SJCRH30 (cell line): ENCODE measurements at regions not wholly inside any gene's neighbourhood (a gene's known extent, or its start where the extent isn't known, plus 50 kb on each side); places are given as distances from the start of the nearest gene placed in this dataset.
A peak's percentile ranks its signal among the peaks of the same experiment; 100 is the strongest.
"Not testable (repeated sequence)": the region's sequence is repeated elsewhere in the genome, so short reads cannot be mapped to it uniquely, and the experiment has no call there.

Experiments used
- DNase-seq, 2 experiments: peaks; one replicate each; pipeline ENCODE4 v3.0.0-alpha.2; 2015 to 2020
- H3K27ac ChIP-seq: fragments of 250-450 bp; sonication (Bioruptor Pico); 2 replicates; pipeline ENCODE4 v1.5.1; 2020; ENCODE audit warnings: mild to moderate bottlenecking, moderate library complexity
- H3K27me3 ChIP-seq: fragments of 250-450 bp; sonication (Bioruptor Pico); 2 replicates; pipeline ENCODE4 v1.5.1; 2020; ENCODE audit warnings: mild to moderate bottlenecking, moderate library complexity
- H3K36me3 ChIP-seq: fragments of 250-450 bp; sonication (Bioruptor Pico); 2 replicates; pipeline ENCODE4 v1.5.1; 2020; ENCODE audit warnings: mild to moderate bottlenecking, moderate library complexity
- H3K4me1 ChIP-seq: fragments of 250-450 bp; sonication (Bioruptor Pico); 2 replicates; pipeline ENCODE4 v1.5.1; 2020; ENCODE audit warnings: mild to moderate bottlenecking, moderate library complexity
- H3K4me3 ChIP-seq: fragments of 250-450 bp; sonication (Bioruptor Pico); 2 replicates; pipeline ENCODE4 v1.5.1; 2020; ENCODE audit warnings: mild to moderate bottlenecking, moderate library complexity
- H3K9me3 ChIP-seq: fragments of 250-450 bp; sonication (Bioruptor Pico); replicated peaks from 2 replicates; pipeline ENCODE4 v1.5.1; 2020; ENCODE audit warnings: mild to moderate bottlenecking, moderate library complexity

- Histone ChIP-seq H3K27ac (no peak overlapping the region), H3K36me3 (no peaks in the 10 kb centered on the region), H3K9me3 (no peaks in the 10 kb centered on the region), H3K4me1 (peaks cover 8% of the 10 kb centered on the region), H3K4me3 (no peak overlapping the region), H3K27me3 (no peaks in the 10 kb centered on the region)
- no peak for DNase-seq
Observed at GRCh38 chrX:3550871-3551270, 162.6 kb downstream of the PRKX start.

GRCh38 chrX:3550160-3550751, 163.2 kb downstream of the PRKX start:
- DNase-seq, result peak in 1 of 2 experiments; percentile 9

GRCh38 chrX:3549411-3549911, 164.0 kb downstream of the PRKX start:
- no peaks in the 10 kb centered on the region for H3K36me3 ChIP-seq
- H3K4me3 ChIP-seq, result peak overlapping the region; percentile 16; the same call in 1 of the 2 replicates
- peaks cover 8% of the 10 kb centered on the region for H3K4me1 ChIP-seq
- no peaks in the 10 kb centered on the region for H3K9me3 ChIP-seq
- DNase-seq, result no peak
- no peak overlapping the region; the same call in 1 of the 2 replicates for H3K27ac ChIP-seq
- H3K27me3 ChIP-seq, result no peaks in the 10 kb centered on the region

More at GRCh38 chrX:3550160-3550751, 163.2 kb downstream of the PRKX start:
- Histone ChIP-seq H3K4me1 (peaks cover 8% of the 10 kb centered on the region), H3K9me3 (no peaks in the 10 kb centered on the region), H3K27me3 (no peaks in the 10 kb centered on the region), H3K36me3 (no peaks in the 10 kb centered on the region), H3K27ac (no peak overlapping the region), H3K4me3 (no peak overlapping the region)

DNA sequence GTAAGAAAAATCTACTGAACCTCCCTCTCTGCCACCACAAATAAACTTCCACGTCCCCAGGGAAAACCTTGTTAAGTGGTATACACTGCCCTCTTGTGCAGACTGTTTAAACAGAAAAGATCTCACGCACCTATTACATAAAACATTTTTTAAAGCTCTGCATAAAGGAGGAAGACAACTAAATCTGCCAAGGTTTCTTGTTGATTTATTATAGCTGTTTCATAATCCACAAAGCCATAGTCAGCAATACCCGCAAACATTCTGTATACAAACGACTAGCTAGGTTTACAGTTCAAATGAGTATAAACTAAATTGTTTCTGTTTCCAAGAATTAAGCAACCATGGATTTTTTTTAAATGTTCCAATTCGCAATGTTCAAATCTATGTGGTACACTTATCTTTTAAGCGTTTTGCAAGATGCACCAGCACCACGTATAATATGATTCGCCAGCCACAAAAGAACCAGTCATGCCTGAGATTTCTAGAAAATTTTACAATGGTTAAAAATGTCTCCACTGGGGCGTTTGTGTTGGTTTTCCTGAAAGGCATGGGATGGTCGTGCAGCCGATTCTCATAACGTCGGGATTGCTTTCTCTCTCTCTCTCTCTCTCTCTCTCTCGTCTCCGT, 164.6 kb downstream of the PRKX start:
- Histone ChIP-seq H3K9me3 (no peaks in the 10 kb centered on the region), H3K27ac (peak overlapping the region; percentile 12; the same call in 1 of the 2 replicates), H3K4me1 (peaks cover 8% of the 10 kb centered on the region), H3K27me3 (no peaks in the 10 kb centered on the region), H3K36me3 (no peaks in the 10 kb centered on the region), H3K4me3 (peak overlapping the region; percentile 16; the same call in 1 of the 2 replicates)
- peak; percentile 44 to 78 for DNase-seq

DNA sequence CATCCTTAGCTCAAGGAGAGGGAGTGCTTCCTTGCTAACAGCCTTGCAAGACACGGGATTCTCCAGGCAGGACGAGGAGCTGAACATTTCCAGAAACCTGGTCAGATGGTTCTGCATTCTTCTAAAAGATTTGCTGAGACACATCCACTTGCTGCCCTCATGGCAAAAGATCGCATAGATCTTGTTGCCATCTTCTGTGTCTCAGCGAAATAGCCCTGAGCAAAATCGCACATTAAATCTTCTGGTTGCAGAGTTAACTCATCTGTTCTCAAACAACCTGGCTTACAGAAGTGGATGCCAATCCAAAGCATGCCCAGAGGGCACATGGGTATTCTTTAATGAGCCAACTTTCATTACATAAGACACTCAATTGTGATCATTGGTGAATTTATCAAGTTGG, 167.5 kb downstream of the PRKX start:
- no peaks in the 10 kb centered on the region for H3K27me3 ChIP-seq
- H3K4me3 ChIP-seq, result no peak overlapping the region
- no peak overlapping the region for H3K27ac ChIP-seq
- no peaks in the 10 kb centered on the region for H3K9me3 ChIP-seq
- H3K36me3 ChIP-seq, result no peaks in the 10 kb centered on the region
- no peak for DNase-seq
- peaks cover 8% of the 10 kb centered on the region for H3K4me1 ChIP-seq

DNA sequence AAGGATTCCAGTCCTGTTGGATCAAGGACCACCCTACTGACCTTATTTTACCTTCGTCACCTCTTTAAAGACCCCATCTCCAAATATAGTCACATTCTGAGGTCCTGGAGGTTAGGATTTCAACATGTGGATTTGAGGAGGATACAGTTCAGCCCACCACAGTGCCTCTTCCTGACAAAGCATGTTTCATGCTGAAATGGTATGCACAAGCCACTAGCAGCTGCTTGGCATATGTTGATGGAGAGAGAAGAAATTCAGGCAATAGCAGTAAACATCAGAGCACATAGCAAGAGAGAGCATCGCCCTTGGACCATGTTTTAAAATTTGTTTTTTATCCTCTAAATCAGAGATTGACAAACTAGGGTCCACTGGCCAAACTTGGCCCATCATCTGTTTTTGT, 172.1 kb downstream of the PRKX start:
- Histone ChIP-seq H3K9me3 (no peaks in the 10 kb centered on the region), H3K4me1 (no peaks in the 10 kb centered on the region), H3K36me3 (no peaks in the 10 kb centered on the region), H3K27me3 (no peaks in the 10 kb centered on the region), H3K4me3 (no peak overlapping the region), H3K27ac (no peak overlapping the region)
- no peak for DNase-seq

GRCh38 chrX:3540105-3540504, 173.3 kb downstream of the PRKX start:
- no peaks in the 10 kb centered on the region for H3K27me3 ChIP-seq
- no peaks in the 10 kb centered on the region for H3K36me3 ChIP-seq
- no peaks in the 10 kb centered on the region for H3K4me1 ChIP-seq
- no peak for DNase-seq
- H3K27ac ChIP-seq, result no peak overlapping the region
- H3K4me3 ChIP-seq, result no peak overlapping the region
- H3K9me3 ChIP-seq, result no peaks in the 10 kb centered on the region

DNA sequence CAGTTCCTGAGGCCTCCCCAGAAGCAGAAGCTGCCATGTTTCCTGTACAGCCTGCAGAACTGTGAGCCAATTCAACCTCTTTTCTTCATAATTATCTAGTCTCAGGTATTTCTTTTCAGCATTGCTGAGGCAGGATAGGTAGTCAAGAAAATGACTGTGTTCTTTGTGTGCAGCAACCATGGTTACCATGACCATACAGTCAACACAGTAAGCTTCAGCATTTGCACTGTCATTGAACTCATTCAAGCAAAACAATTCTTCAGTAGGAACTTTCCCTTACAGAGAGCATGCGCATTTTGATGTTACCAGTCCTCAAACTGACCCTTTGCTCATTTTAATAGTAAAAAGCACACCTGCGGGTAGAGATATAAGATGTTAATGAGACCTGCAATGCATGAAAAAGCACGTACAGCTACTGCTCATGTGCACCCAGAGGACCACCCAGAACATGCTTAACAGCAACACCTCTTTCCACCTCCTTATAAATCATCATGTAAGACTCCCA, 180.8 kb downstream of the PRKX start:
- Histone ChIP-seq H3K4me3 (no peak overlapping the region), H3K36me3 (no peaks in the 10 kb centered on the region), H3K27me3 (no peaks in the 10 kb centered on the region), H3K4me1 (0 out of 2 replicates have a peak, but pooled peaks cover 3% of the 10 kb centered on the region), H3K27ac (no peak overlapping the region), H3K9me3 (no peaks in the 10 kb centered on the region; the same call in 1 of the 2 replicates)
- no peak for DNase-seq

DNA sequence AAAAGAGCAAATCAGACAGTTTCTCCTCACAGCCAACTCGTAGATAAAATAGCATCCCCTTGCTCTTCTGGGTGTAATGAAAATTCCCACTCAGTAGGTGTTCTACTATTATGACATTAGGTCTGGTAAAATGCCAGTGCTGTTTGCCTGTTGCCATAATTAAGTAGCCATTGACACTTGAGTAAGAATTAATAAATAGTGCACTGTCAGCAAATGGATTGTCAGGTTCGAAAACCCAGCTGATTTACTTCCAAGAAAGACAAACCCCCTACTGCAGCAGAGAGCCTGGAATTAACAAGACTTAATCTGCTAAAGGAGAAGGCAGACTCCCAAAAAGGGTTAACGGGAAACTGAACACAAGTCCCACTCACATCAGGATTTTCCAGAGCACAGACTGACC, 182.0 kb downstream of the PRKX start:
- H3K9me3 ChIP-seq, H3K4me1 ChIP-seq, H3K27me3 ChIP-seq, H3K4me3 ChIP-seq, H3K36me3 ChIP-seq, H3K27ac ChIP-seq, DNase-seq: not testable (repeated sequence)

DNA sequence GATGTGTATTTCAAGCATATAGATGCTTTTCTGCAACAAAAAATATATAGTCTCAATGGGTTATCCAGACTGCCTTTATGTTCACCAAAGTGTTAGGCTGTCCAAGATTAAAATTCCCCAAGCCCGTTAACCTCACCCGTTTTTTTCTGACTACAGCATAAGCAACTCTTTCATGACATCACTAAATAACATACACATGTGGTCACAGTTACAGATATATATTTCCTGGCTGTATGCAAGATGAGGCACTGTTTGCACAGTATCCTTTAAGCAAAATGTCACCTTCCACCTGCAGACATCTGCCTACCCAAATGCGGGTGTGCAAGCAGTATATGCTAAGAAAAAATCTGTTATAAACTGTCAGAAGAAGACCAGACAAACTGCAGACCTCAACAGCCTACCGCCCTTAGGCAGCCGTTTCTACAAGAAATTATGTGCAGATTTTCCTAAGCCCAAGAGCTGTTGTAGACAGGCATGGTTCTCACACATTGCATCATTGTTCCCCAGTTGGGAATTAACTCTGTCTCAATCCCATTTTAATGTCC, 183.1 kb upstream of the MXRA5 start:
- DNase-seq, result no peak
- Histone ChIP-seq H3K4me3 (no peak overlapping the region), H3K27me3 (no peaks in the 10 kb centered on the region), H3K4me1 (0 out of 2 replicates have a peak, but pooled peaks cover 3% of the 10 kb centered on the region), H3K27ac (no peak overlapping the region), H3K36me3 (no peaks in the 10 kb centered on the region), H3K9me3 (no peaks in the 10 kb centered on the region; the same call in 1 of the 2 replicates)

DNA sequence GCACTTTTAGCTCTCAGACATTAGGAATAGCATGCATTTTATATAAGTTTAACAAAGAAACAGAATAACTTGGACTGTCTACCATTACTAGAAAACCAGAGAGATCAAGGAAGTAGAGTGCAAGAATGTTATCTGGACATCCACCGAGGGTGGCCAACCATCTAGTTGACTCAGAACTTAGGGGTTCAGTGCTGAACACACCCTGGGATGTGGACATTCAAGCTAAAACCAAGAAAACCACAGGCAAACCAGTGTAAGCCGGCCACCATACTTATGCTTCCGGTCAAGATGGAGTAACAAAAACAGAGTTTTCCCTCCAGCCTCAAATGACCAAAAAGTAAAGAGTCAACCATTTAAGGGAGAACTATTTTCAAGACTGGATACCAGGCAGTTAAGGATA, 181.4 kb upstream of the MXRA5 start:
- Histone ChIP-seq H3K27ac (no peak overlapping the region), H3K9me3 (no peaks in the 10 kb centered on the region), H3K4me1 (0 out of 2 replicates have a peak, but pooled peaks cover 3% of the 10 kb centered on the region), H3K27me3 (no peaks in the 10 kb centered on the region), H3K4me3 (no peak overlapping the region), H3K36me3 (no peaks in the 10 kb centered on the region)
- DNase-seq, result no peak

- Histone ChIP-seq H3K36me3 (no peaks in the 10 kb centered on the region), H3K27ac (no peak overlapping the region), H3K9me3 (no peaks in the 10 kb centered on the region), H3K4me1 (peaks cover 3% of the 10 kb centered on the region; the same call in 1 of the 2 replicates), H3K27me3 (no peaks in the 10 kb centered on the region), H3K4me3 (no peak overlapping the region)
- DNase-seq, result no peak
Observed at GRCh38 chrX:3527166-3527565, 180.7 kb upstream of the MXRA5 start.

DNA sequence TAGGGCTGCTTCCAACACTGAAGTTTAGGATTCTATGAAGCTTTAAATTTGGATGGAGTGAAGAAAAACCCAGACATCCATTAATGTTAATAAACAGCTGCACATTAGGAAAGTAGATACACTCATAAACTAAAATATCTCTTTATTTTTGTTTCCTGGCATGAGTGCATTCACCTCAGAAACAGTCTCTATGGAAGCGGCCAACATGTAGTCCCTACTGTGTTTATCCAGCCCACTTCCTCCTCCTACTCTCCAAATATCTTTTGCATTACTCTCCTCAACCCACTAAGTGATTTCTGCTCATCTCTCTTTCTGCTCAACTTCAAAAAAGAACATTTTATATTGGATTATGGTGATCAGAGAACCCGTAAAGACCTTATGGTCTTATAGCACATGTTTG, 180.3 kb upstream of the MXRA5 start:
- no peaks in the 10 kb centered on the region for H3K27me3 ChIP-seq
- DNase-seq, result no peak
- no peaks in the 10 kb centered on the region for H3K36me3 ChIP-seq
- peaks cover 3% of the 10 kb centered on the region; the same call in 1 of the 2 replicates for H3K4me1 ChIP-seq
- no peak overlapping the region for H3K4me3 ChIP-seq
- no peak overlapping the region for H3K27ac ChIP-seq
- H3K9me3 ChIP-seq, result no peaks in the 10 kb centered on the region

DNA sequence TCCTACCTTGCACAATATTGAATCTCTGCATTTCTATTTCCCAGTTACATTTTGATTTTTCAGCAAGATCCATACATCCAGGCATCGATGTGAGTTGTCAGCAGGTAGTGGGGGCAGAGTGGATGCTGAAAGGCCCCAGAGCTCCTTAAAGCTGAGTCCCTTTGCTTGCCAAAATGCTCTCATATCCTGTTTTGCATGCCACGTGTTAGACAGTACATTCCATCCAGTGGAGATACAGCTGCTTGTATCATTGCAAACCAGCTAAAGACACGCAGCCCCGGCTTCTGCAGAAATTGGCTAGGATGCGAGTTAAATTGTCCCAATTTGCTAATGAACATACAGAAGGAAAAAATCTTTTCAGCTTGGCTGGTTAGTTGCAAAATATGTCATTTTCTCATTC, 179.6 kb upstream of the MXRA5 start:
- DNase-seq, result no peak

DNA sequence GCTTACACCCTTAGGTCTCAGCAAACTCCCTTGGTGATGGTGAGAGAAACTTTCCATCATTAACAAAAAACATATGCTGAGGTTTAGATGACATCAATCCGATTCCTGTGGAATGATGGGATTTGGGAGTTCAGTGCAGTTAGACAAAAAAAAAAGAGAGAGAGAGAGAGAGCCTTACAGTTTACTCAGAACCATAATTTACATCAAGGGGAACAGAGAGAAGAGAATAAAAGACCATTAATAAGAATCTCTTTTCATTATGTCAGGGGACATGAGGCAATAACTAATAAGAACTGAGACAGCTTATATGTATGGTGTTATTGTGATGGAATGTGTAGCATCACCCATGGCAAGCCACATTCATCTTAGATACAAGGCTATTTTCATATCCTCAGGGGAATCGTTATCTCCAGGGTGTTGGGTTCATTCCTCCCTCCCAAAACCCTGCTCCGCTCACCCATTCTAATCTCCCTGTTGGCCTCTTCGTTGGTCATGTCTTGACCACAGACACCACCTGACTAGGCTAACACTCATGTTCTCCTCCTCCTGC, 175.7 kb upstream of the MXRA5 start:
- DNase-seq, result peak in 1 of 2 experiments; percentile 20

More for the DNA sequence above, 179.6 kb upstream of the MXRA5 start:
- H3K4me3 ChIP-seq, result no peak overlapping the region
- no peaks in the 10 kb centered on the region for H3K9me3 ChIP-seq
- H3K27me3 ChIP-seq, result no peaks in the 10 kb centered on the region
- H3K27ac ChIP-seq, result no peak overlapping the region
- peaks cover 3% of the 10 kb centered on the region; the same call in 1 of the 2 replicates for H3K4me1 ChIP-seq
- H3K36me3 ChIP-seq, result no peaks in the 10 kb centered on the region

More for the DNA sequence above, 175.7 kb upstream of the MXRA5 start:
- no peaks in the 10 kb centered on the region for H3K36me3 ChIP-seq
- H3K27ac ChIP-seq, result no peak overlapping the region
- no peaks in the 10 kb centered on the region; the same call in 1 of the 2 replicates for H3K4me1 ChIP-seq
- no peak overlapping the region for H3K4me3 ChIP-seq
- H3K9me3 ChIP-seq, result no peaks in the 10 kb centered on the region
- H3K27me3 ChIP-seq, result no peaks in the 10 kb centered on the region
